WTC11 (cell line): ENCODE measurements at regions not wholly inside any gene's neighbourhood (a gene's known extent, or its start where the extent isn't known, plus 50 kb on each side); places are given as distances from the start of the nearest gene placed in this dataset.

Experiments used
- ATAC-seq: fragments of 200-7000 bp; cut with Tn5 transposase; 2 replicates; pipeline ENCODE4 v1.10.0; 2021; ENCODE audit warnings: mild to moderate bottlenecking, moderate library complexity
- CTCF ChIA-PET: fragments of 300-600 bp; sonication (Branson Sonifier 250); formaldehyde crosslinking; loops from one replicate; lab custom pipeline; 2021; ENCODE audit warnings: antibody characterized with exemption; lab: Charles Lee
- POLR2A ChIA-PET: fragments of 350-600 bp; sonication (Branson Sonifier 250); formaldehyde crosslinking; loops from one replicate; lab custom pipeline; 2021; ENCODE audit warnings: antibody characterized with exemption; lab: Charles Lee
- DNase-seq: peaks from one replicate; pipeline ENCODE4 v3.0.0; 2021; ENCODE audit warnings: low spot score
- H3K27ac Mint-ChIP-seq: 2 replicates; pipeline ENCODE4 v1.8.0; 2021; ENCODE audit warnings: mixed read lengths
- H3K27me3 Mint-ChIP-seq: 2 replicates; pipeline ENCODE4 v1.8.0; 2021; ENCODE audit warnings: low read depth, mild to moderate bottlenecking, moderate library complexity, mixed read lengths
- H3K36me3 Mint-ChIP-seq: 2 replicates; pipeline ENCODE4 v1.8.0; 2021; ENCODE audit warnings: mixed read lengths
- H3K4me1 Mint-ChIP-seq: 2 replicates; pipeline ENCODE4 v1.8.0; 2022; ENCODE audit warnings: mixed read lengths
- H3K4me3 Mint-ChIP-seq: 2 replicates; pipeline ENCODE4 v1.8.0; 2021; ENCODE audit warnings: mild to moderate bottlenecking, moderate library complexity, mixed read lengths
- H3K9me3 Mint-ChIP-seq: 2 replicates; pipeline ENCODE4 v1.8.0; 2021; ENCODE audit warnings: mixed read lengths
- CBFB ChIP-seq: sonication (generic); formaldehyde crosslinking; IDR thresholded peaks from 2 replicates; pipeline ENCODE4 v1.8.1; 2022; ENCODE audit warnings: mild to moderate bottlenecking, low read depth, missing genetic modification reagents
- IRF2 ChIP-seq: sonication (generic); formaldehyde crosslinking; IDR thresholded peaks from 2 replicates; pipeline ENCODE4 v1.8.0; 2022; ENCODE audit warnings: low read depth, missing genetic modification reagents, borderline replicate concordance
- MXD4 ChIP-seq: fragments of 250-450 bp; sonication (Bioruptor Pico); IDR thresholded peaks from 2 replicates; pipeline ENCODE4 v1.8.0; 2021; ENCODE audit warnings: mild to moderate bottlenecking, moderate library complexity, borderline replicate concordance
- NFYB ChIP-seq: sonication (generic); formaldehyde crosslinking; conservative IDR thresholded peaks from 2 replicates; pipeline ENCODE4 v1.8.0; 2022; ENCODE audit warnings: low read depth, missing genetic modification reagents
- OVOL2 ChIP-seq: fragments of 250-450 bp; sonication (Bioruptor Pico); IDR thresholded peaks from 2 replicates; pipeline ENCODE4 v1.9.0; 2021; ENCODE audit warnings: mild to moderate bottlenecking, borderline replicate concordance
- SOX15 ChIP-seq: fragments of 250-450 bp; sonication (Bioruptor Pico); IDR thresholded peaks from 2 replicates; pipeline ENCODE4 v1.9.0; 2021; ENCODE audit warnings: mild to moderate bottlenecking
- TEAD4 ChIP-seq: sonication (generic); formaldehyde crosslinking; IDR thresholded peaks from 2 replicates; pipeline ENCODE4 v1.8.0; 2022; ENCODE audit warnings: mild to moderate bottlenecking, missing genetic modification reagents
- ZNF138 ChIP-seq: sonication (generic); formaldehyde crosslinking; conservative IDR thresholded peaks from 2 replicates; pipeline ENCODE4 v1.8.1; 2022; ENCODE audit warnings: mild to moderate bottlenecking, moderate library complexity, missing genetic modification reagents
- ZNF396 ChIP-seq: fragments of 250-450 bp; sonication (Bioruptor Pico); IDR thresholded peaks from 2 replicates; pipeline ENCODE4 v1.8.0; 2021; ENCODE audit warnings: mild to moderate bottlenecking, moderate library complexity, borderline replicate concordance
- TF ChIP-seq, protein P1 (sequence below): fragments of 250-450 bp; sonication (Bioruptor Pico); conservative IDR thresholded peaks from 2 replicates; pipeline ENCODE4 v1.9.0; 2021; ENCODE audit warnings: mild to moderate bottlenecking
- TF ChIP-seq, protein P2 (sequence below): sonication (generic); formaldehyde crosslinking; IDR thresholded peaks from 2 replicates; pipeline ENCODE4 v1.8.0; 2023; ENCODE audit warnings: missing genetic modification reagents, mild to moderate bottlenecking, borderline replicate concordance
- TF ChIP-seq, protein P3 (sequence below): sonication (generic); formaldehyde crosslinking; IDR thresholded peaks from 2 replicates; pipeline ENCODE4 v1.8.1; 2023; ENCODE audit warnings: mild to moderate bottlenecking, missing genetic modification reagents, moderate library complexity
- TF ChIP-seq, protein P4 (sequence below): sonication (generic); formaldehyde crosslinking; IDR thresholded peaks from 2 replicates; pipeline ENCODE4 v1.8.0; 2022; ENCODE audit warnings: mild to moderate bottlenecking, missing genetic modification reagents
- TF ChIP-seq, protein P5 (sequence below): sonication (generic); formaldehyde crosslinking; IDR thresholded peaks from 2 replicates; pipeline ENCODE4 v1.8.1; 2022; ENCODE audit warnings: low read depth, mild to moderate bottlenecking, moderate library complexity, missing genetic modification reagents, borderline replicate concordance
- TF ChIP-seq, protein P6 (sequence below): fragments of 250-450 bp; sonication (Bioruptor Pico); IDR thresholded peaks from 2 replicates; pipeline ENCODE4 v1.9.0; 2021; ENCODE audit warnings: mild to moderate bottlenecking
- TF ChIP-seq, protein P7 (sequence below): fragments of 250-450 bp; sonication (Bioruptor Pico); IDR thresholded peaks from 2 replicates; pipeline ENCODE4 v1.8.0; 2021; ENCODE audit warnings: mild to moderate bottlenecking

DNA sequence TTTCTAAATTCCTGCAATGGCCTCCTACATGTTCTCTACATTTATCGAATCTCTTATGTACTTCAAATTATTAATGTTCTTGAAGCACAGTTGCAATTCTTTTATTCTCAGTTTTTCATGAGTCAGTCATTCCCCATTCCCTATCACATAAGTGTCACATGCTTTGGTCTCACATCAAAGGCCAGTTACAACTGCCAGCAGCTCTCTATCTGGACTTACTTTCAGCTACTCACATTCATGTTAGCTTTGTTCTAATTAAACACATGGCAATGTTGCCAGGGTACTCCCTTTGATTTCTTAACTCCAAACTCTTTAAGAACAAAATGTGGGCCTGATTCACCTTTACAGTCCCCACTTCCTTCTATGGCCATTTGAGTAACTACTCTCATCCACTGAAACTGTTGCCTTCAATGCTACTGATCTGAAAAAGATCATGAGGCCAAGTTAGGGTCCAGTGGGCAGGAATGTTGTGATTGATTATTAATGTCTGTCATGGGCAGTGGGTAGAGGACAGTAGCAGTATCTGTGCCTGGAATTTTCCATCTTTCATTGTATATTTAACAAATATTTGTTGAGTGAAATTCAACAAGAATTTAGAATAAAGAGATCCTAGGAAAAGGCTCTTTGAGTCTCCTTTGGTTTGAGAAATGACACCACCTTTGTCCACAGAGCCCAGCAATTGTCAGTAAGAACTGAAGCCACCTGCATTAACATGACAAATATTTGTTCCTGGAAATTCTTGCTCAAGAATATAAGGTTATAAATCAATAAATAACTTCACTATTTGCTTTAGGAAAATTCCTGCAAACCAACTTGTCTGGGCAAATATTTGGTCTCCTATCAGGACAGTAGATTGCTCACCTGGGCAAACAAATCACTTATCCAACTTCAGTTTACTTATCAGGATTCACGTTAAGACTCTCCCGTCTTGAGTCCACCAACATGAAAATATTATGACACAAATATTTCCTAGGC is 153.6 kb upstream of the SAMSN1 start (continued):
- TF ChIP-seq, protein P1, sequence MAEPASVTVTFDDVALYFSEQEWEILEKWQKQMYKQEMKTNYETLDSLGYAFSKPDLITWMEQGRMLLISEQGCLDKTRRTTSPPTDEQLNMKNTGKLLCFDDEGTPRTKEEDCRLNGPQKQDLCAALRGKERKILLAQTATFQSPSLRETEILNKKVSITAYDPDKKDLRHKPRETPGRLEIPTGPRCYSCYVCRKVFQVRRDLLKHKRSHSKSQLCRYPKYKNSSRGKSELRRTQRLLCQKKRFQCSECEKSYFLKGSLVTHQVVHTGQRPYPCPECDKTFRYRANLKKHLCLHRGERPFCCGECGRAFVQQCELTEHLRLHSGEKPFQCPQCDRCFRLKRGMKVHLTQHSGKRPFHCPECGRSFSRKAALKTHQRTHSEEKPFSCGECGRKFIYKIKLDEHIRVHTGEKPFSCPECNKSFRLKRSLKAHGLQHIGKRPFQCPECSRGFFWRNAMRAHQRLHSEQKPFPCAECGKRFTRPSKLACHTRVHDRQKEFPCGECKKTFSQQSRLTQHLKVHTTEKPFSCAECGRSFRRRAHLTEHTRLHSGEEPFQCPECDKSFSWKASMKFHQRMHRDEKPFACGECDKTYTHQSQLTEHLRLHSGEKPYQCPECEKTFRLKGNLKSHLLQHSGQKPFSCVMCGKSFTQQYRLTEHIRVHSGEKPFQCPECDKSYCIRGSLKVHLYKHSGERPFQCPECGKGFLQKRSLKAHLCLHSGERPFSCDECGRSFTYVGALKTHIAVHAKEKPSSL (CRISPR knock-in tag): no peak
- TF ChIP-seq SOX15 (CRISPR knock-in tag): no peak
- TF ChIP-seq, protein P2, sequence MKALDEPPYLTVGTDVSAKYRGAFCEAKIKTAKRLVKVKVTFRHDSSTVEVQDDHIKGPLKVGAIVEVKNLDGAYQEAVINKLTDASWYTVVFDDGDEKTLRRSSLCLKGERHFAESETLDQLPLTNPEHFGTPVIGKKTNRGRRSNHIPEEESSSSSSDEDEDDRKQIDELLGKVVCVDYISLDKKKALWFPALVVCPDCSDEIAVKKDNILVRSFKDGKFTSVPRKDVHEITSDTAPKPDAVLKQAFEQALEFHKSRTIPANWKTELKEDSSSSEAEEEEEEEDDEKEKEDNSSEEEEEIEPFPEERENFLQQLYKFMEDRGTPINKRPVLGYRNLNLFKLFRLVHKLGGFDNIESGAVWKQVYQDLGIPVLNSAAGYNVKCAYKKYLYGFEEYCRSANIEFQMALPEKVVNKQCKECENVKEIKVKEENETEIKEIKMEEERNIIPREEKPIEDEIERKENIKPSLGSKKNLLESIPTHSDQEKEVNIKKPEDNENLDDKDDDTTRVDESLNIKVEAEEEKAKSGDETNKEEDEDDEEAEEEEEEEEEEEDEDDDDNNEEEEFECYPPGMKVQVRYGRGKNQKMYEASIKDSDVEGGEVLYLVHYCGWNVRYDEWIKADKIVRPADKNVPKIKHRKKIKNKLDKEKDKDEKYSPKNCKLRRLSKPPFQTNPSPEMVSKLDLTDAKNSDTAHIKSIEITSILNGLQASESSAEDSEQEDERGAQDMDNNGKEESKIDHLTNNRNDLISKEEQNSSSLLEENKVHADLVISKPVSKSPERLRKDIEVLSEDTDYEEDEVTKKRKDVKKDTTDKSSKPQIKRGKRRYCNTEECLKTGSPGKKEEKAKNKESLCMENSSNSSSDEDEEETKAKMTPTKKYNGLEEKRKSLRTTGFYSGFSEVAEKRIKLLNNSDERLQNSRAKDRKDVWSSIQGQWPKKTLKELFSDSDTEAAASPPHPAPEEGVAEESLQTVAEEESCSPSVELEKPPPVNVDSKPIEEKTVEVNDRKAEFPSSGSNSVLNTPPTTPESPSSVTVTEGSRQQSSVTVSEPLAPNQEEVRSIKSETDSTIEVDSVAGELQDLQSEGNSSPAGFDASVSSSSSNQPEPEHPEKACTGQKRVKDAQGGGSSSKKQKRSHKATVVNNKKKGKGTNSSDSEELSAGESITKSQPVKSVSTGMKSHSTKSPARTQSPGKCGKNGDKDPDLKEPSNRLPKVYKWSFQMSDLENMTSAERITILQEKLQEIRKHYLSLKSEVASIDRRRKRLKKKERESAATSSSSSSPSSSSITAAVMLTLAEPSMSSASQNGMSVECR (CRISPR knock-in tag): no peak
- no peak for TF ChIP-seq ZNF138 (CRISPR knock-in tag)
- TF ChIP-seq CBFB (CRISPR knock-in tag): no peak
- TF ChIP-seq, protein P3, sequence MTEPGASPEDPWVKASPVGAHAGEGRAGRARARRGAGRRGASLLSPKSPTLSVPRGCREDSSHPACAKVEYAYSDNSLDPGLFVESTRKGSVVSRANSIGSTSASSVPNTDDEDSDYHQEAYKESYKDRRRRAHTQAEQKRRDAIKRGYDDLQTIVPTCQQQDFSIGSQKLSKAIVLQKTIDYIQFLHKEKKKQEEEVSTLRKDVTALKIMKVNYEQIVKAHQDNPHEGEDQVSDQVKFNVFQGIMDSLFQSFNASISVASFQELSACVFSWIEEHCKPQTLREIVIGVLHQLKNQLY: no peak
- TF ChIP-seq, protein P4, sequence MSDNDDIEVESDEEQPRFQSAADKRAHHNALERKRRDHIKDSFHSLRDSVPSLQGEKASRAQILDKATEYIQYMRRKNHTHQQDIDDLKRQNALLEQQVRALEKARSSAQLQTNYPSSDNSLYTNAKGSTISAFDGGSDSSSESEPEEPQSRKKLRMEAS (CRISPR knock-in tag): no peak
- TF ChIP-seq ZNF396: no peak

DNA sequence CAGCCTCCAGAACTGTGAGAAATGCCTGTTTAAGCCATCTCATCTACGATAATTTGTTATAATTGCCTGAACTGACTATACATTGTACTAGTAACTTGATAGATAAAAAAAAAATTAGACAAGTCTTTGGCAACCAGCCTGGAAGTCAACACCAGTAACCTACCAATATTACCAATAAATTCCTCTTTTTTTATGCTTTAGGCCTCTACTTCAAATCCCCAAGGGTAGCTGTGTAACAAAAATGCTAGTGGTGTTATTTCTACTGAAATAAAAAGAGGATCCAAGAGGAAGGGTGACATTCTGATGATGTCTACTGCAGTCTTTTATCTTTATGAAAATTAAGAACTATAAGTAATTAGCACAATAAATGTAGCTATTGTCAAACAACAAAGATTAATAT is 151.7 kb upstream of the SAMSN1 start:
- TF ChIP-seq OVOL2 (CRISPR knock-in tag) (no peak), IRF2 (CRISPR knock-in tag) (no peak), MXD4 (no peak), TEAD4 (no peak), NFYB (CRISPR knock-in tag) (no peak), CBFB (CRISPR knock-in tag) (no peak)
- TF ChIP-seq, protein P5, sequence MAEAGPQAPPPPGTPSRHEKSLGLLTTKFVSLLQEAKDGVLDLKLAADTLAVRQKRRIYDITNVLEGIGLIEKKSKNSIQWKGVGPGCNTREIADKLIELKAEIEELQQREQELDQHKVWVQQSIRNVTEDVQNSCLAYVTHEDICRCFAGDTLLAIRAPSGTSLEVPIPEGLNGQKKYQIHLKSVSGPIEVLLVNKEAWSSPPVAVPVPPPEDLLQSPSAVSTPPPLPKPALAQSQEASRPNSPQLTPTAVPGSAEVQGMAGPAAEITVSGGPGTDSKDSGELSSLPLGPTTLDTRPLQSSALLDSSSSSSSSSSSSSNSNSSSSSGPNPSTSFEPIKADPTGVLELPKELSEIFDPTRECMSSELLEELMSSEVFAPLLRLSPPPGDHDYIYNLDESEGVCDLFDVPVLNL (CRISPR knock-in tag): no peak
- TF ChIP-seq, protein P6, sequence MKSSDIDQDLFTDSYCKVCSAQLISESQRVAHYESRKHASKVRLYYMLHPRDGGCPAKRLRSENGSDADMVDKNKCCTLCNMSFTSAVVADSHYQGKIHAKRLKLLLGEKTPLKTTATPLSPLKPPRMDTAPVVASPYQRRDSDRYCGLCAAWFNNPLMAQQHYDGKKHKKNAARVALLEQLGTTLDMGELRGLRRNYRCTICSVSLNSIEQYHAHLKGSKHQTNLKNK: no peak
- TF ChIP-seq, protein P7, sequence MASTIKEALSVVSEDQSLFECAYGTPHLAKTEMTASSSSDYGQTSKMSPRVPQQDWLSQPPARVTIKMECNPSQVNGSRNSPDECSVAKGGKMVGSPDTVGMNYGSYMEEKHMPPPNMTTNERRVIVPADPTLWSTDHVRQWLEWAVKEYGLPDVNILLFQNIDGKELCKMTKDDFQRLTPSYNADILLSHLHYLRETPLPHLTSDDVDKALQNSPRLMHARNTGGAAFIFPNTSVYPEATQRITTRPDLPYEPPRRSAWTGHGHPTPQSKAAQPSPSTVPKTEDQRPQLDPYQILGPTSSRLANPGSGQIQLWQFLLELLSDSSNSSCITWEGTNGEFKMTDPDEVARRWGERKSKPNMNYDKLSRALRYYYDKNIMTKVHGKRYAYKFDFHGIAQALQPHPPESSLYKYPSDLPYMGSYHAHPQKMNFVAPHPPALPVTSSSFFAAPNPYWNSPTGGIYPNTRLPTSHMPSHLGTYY (CRISPR knock-in tag): no peak
- TF ChIP-seq, protein P3: no peak
- H3K27me3 Mint-ChIP-seq: no peaks in the 10 kb centered on the region
- no peak overlapping the region for H3K27ac Mint-ChIP-seq
- ChIA-PET POLR2A (no interaction called here), CTCF (no interaction called here)
- H3K9me3 Mint-ChIP-seq: peaks cover 5% of the 10 kb centered on the region; the same call in 1 of the 2 replicates
- no peaks in the 10 kb centered on the region for H3K36me3 Mint-ChIP-seq
- DNase-seq: no peak
- H3K4me3 Mint-ChIP-seq: no peak overlapping the region
- ATAC-seq: no peak
- peaks cover 8% of the 10 kb centered on the region for H3K4me1 Mint-ChIP-seq
